Right lobe of liver (tissue), 4 donors: ENCODE measurements at regions not wholly inside any gene's neighbourhood (a gene's known extent, or its start where the extent isn't known, plus 50 kb on each side); places are given as distances from the start of the nearest gene placed in this dataset.

Source experiments
- CTCF ChIP-seq, 4 donors: fragments of 200-600 bp in 3 of 4; fragments of 450-650 bp in 1 of 4; IDR thresholded peaks; one replicate each; pipeline versions ENCODE4 v1.5.1 to v1.8.0; 2016 to 2022; ENCODE audit warnings: antibody characterized with exemption in 4 of 4, mild to moderate bottlenecking in 2 of 4
- POLR2A ChIP-seq: fragments of 450-650 bp; IDR thresholded peaks from one replicate; pipeline ENCODE4 v1.6.1; 2017; ENCODE audit warnings: antibody characterized with exemption, mild to moderate bottlenecking
- donor health status: DM: no; HTN: no; CAD: no.
- donor health status: DM: no; HTN: no; CAD: no.
- donor health status: DM: no; HTN: yes; CAD: no.

GRCh38 chr18:52190631-52191030 lies 149.4 kb upstream of the DCC start:
- TF ChIP-seq CTCF (IDR thresholded peaks at IDR 0.05) (no peak), POLR2A (no peak)
